HepG2 (cell line): ENCODE measurements at regions not wholly inside any gene's neighbourhood (a gene's known extent, or its start where the extent isn't known, plus 50 kb on each side); places are given as distances from the start of the nearest gene placed in this dataset.

ENCODE experiments used
- ATAC-seq: fragments of 200-7000 bp; cut with Tn5 transposase; 3 replicates; pipeline ENCODE4 v1.9.1; 2020; ENCODE audit warnings: mild to moderate bottlenecking, moderate library complexity
- BruUV-seq: library from RNA; stranded (reverse); fragments of 400-500 nt; replicated peaks from 2 replicates; lab custom pipeline; 2021; lab: Mats Ljungman, UMichigan
- CTCF ChIA-PET: fragments of 300-600 bp; formaldehyde crosslinking; extraction: SDS; loops from one replicate; lab custom pipeline; 2021; ENCODE audit warnings: low total read pairs, inconsistent platforms, low intra/inter-chr PET ratio; lab: Yijun Ruan, JAX
- POLR2A ChIA-PET: fragments of 350-600 bp; sonication (Branson Sonifier 250); formaldehyde crosslinking; loops from one replicate; lab custom pipeline; 2020; ENCODE audit warnings: antibody characterized with exemption, inconsistent platforms; lab: Yijun Ruan, JAX
- DNase-seq: peaks from one replicate; pipeline ENCODE4 v3.0.0-alpha.2; 2015; ENCODE audit warnings: low spot score
- FAIRE-seq: peaks from 3 replicates; lab custom pipeline; 2011; peaks lifted over from hg19 to GRCh38; lab: Jason Lieb, UNC
- H2AFZ ChIP-seq: one replicate; pipeline ENCODE4 v1.6.1; 2011; ENCODE audit warnings: low read length, inconsistent platforms
- H3K27ac ChIP-seq: fragments of 300-600 bp; 3 replicates; pipeline ENCODE4 v1.8.0; 2011; ENCODE audit warnings: mixed run types, mild to moderate bottlenecking, mixed read lengths, low read length, inconsistent platforms; ENCODE audit not compliant: insufficient read depth; ENCODE audit errors: extremely low read length
- H3K27me3 ChIP-seq, 2 experiments: fragments of 200-600 bp in 1 of 2; 2 replicates in 1 of 2; 3 replicates in 1 of 2; pipeline versions ENCODE4 v1.6.0 to v1.8.0; 2011; ENCODE audit warnings: low read length in 2 of 2, mild to moderate bottlenecking in 2 of 2, moderate library complexity in 2 of 2, inconsistent platforms in 1 of 2; ENCODE audit not compliant: insufficient read depth in 2 of 2, control insufficient read depth in 1 of 2
- H3K36me3 ChIP-seq, 2 experiments: fragments of 200-600 bp in 1 of 2; replicated peaks in 1 of 2; 2 replicates in 1 of 2; 3 replicates in 1 of 2; pipeline versions ENCODE4 v1.5.1 to v1.8.0; 2011; ENCODE audit warnings: low read length in 2 of 2, inconsistent platforms in 1 of 2; ENCODE audit not compliant: insufficient read depth in 2 of 2, control insufficient read depth in 1 of 2
- H3K4me1 ChIP-seq: 2 replicates; pipeline ENCODE4 v1.5.1; 2012; ENCODE audit warnings: low read length, inconsistent platforms; ENCODE audit not compliant: insufficient read depth
- H3K4me2 ChIP-seq: 2 replicates; pipeline ENCODE4 v1.6.0; 2011; ENCODE audit warnings: low read depth, low read length, inconsistent platforms
- H3K4me3 ChIP-seq, 3 experiments: fragments of 200-600 bp in 1 of 3; sonication (generic), shearing (Covaris generic) in 1 of 3; replicated peaks in 1 of 3; 2 replicates each; pipeline ENCODE4 v1.5.1; 2011 to 2016; ENCODE audit warnings: low read length in 3 of 3, inconsistent platforms in 2 of 3, low read depth in 2 of 3, mild to moderate bottlenecking in 2 of 3, control low read depth in 1 of 3, mixed read lengths in 1 of 3; ENCODE audit not compliant: insufficient read depth in 1 of 3
- H3K79me2 ChIP-seq: one replicate; pipeline ENCODE4 v1.6.1; 2011; ENCODE audit warnings: low read length, inconsistent platforms; ENCODE audit not compliant: insufficient read depth
- H3K9ac ChIP-seq: 2 replicates; pipeline ENCODE4 v1.6.0; 2011; ENCODE audit warnings: mild to moderate bottlenecking, low read depth, low read length, inconsistent platforms; ENCODE audit not compliant: insufficient read depth
- H3K9me3 ChIP-seq: 2 replicates; pipeline ENCODE4 v1.5.1; 2012; ENCODE audit warnings: mild to moderate bottlenecking, low read length
- H4K20me1 ChIP-seq: 2 replicates; pipeline ENCODE4 v1.6.0; 2011; ENCODE audit warnings: inconsistent platforms, mild to moderate bottlenecking, low read length, moderate library complexity; ENCODE audit not compliant: insufficient read depth
- ATF7 ChIP-seq, 2 experiments: fragments of 450-650 bp in 1 of 2; sonication (generic) in 1 of 2; formaldehyde crosslinking in 1 of 2; IDR thresholded peaks; 2 replicates each; pipeline versions ENCODE4 v1.4.0 to v1.6.1; 2016 to 2020; ENCODE audit warnings: antibody characterized with exemption in 1 of 2, mild to moderate bottlenecking in 1 of 2, missing genetic modification reagents in 1 of 2
- PHB2 ChIP-seq: fragments of 450-650 bp; IDR thresholded peaks from 2 replicates; pipeline ENCODE4 v1.6.1; 2018; ENCODE audit not compliant: partially characterized antibody
- RFX1 ChIP-seq: fragments of 450-650 bp; IDR thresholded peaks from 2 replicates; pipeline ENCODE4 v1.6.1; 2017
- SRSF1 ChIP-seq: fragments of 200-400 bp; formaldehyde crosslinking; optimal IDR thresholded peaks from 2 replicates; pipeline ENCODE3; 2017; ENCODE audit warnings: mild to moderate bottlenecking, low read depth, low read length, moderate library complexity
- ZNF639 ChIP-seq: conservative IDR thresholded peaks from 2 replicates; pipeline ENCODE4 v1.6.1; 2018; ENCODE audit warnings: missing genetic modification reagents
- ZNF772 ChIP-seq: sonication (generic); formaldehyde crosslinking; IDR thresholded peaks from 2 replicates; pipeline ENCODE4 v1.5.0; 2020; ENCODE audit warnings: mild to moderate bottlenecking, missing genetic modification reagents
- WGBS: methylation state at CpG from one replicate; pipeline ENCODE4 v1.1.6; 2017; ENCODE audit warnings: low lambda C conversion rate; 5-methylcytosine and 5-hydroxymethylcytosine counted together
- in situ Hi-C: cut with HindIII; loops from 2 replicates; pipeline ENCODE4 v1.10.0; 2017; ENCODE audit warnings: low pct_unique_long_range_greater_than_20kb; ENCODE audit not compliant: extremely low pct_ligation_motif_present
- intact Hi-C: fragments of 100-400 bp; cut with micrococcal nuclease; formaldehyde crosslinking; loops from one replicate; pipeline ENCODE4 v1.10.0; 2022; ENCODE audit not compliant: unreplicated experiment

- Histone ChIP-seq H3K27ac (no peak overlapping the region), H3K79me2 (no peaks in the 10 kb centered on the region), H3K4me1 (peaks cover 47% of the 10 kb centered on the region), H3K4me2 (no peak overlapping the region), H3K27me3 (no peaks in the 10 kb centered on the region), H3K4me3 (no peak overlapping the region), H2AFZ (no peak overlapping the region), H3K36me3 (no peaks in the 10 kb centered on the region), H3K9me3 (no peaks in the 10 kb centered on the region), H3K9ac (no peak overlapping the region), H4K20me1 (no peaks in the 10 kb centered on the region)
- CTCF ChIA-PET = no interaction called here
- no peak for FAIRE-seq
- no peak for TF ChIP-seq SRSF1
- no peak for TF ChIP-seq ZNF772 (CRISPR knock-in tag)
- peak; percentile 57 for TF ChIP-seq ATF7 (IDR thresholded peaks at IDR 0.05)
- TF ChIP-seq ATF7 (CRISPR knock-in tag; IDR thresholded peaks at IDR 0.05) = no peak
- no peak for TF ChIP-seq ZNF639 (CRISPR knock-in tag)
- in situ Hi-C loops = loop anchor here (5.0 to 10.0 kb wide), 3 partner anchors 138 to 340 kb away; no protein-coding TSS in a partner anchor
- POLR2A ChIA-PET = no interaction called here
- ATAC-seq = no peak
- intact Hi-C loops = no loop called here
- no peak for DNase-seq
- WGBS = 48% methylated on average over 3 of the region's 3 CpGs
- BruUV-seq = no TSS peak
Measured at GRCh38 chr4:52372747-52373146, 286.4 kb downstream of the USP46 start.

GRCh38 chr4:52373650-52374049 is 285.5 kb downstream of the USP46 start:
- Histone ChIP-seq H3K9me3 (no peaks in the 10 kb centered on the region), H3K4me2 (no peak overlapping the region), H3K9ac (no peak overlapping the region), H3K36me3 (no peaks in the 10 kb centered on the region), H3K27me3 (0 out of 5 replicates have a peak, but pooled peaks cover 0 to 3% of the 10 kb centered on the region in 2 experiments), H3K79me2 (no peaks in the 10 kb centered on the region), H3K4me3 (no peak overlapping the region), H3K27ac (no peak overlapping the region), H3K4me1 (peaks cover 41% of the 10 kb centered on the region), H4K20me1 (no peaks in the 10 kb centered on the region), H2AFZ (no peak overlapping the region)
- WGBS = 45% methylated on average over 3 of the region's 3 CpGs
- CTCF ChIA-PET = no interaction called here
- POLR2A ChIA-PET = no interaction called here
- intact Hi-C loops = loop anchor here (2.0 kb wide), 1 partner anchor 291 kb away; no protein-coding TSS in a partner anchor
- BruUV-seq = no TSS peak
- DNase-seq (no peak), FAIRE-seq (no peak), ATAC-seq (no peak)
- in situ Hi-C loops = loop anchor here (5.0 to 10.0 kb wide), 3 partner anchors 139 to 339 kb away; no protein-coding TSS in a partner anchor
- TF ChIP-seq RFX1 (peak; percentile 37; the same call in 1 of the 2 replicates), PHB2 (no peak)
